ENCODE measurements at regions not wholly inside any gene's neighbourhood (a gene's known extent, or its start where the extent isn't known, plus 50 kb on each side); places are given as distances from the start of the nearest gene placed in this dataset.
"Not testable (repeated sequence)": the region's sequence is repeated elsewhere in the genome, so short reads cannot be mapped to it uniquely, and the experiment has no call there.

GRCh38 chr11:129712486-129713240 is 103.0 kb upstream of the TMEM45B start:
- not testable (repeated sequence) for H3K27me3 ChIP-seq (ENCODE audit: control insufficient read depth, insufficient read depth, low read length); H3K9ac ChIP-seq (ENCODE audit: low read length); H3K4me1 ChIP-seq (ENCODE audit: control insufficient read depth, insufficient read depth, low read length); H3K27ac ChIP-seq (ENCODE audit: low read depth, low read length); H3K36me3 ChIP-seq (ENCODE audit: control insufficient read depth, insufficient read depth, low read length); H3K4me3 ChIP-seq (ENCODE audit: low read depth, low read length)
- peaks cover 12% of the 10 kb centered on the region for H3K9me3 ChIP-seq (ENCODE audit: control insufficient read depth, insufficient read depth, low read depth, low read length)

- Histone ChIP-seq H3K27ac (ENCODE audit: low read depth, low read length) (no peak overlapping the region), H3K9me3 (ENCODE audit: control insufficient read depth, insufficient read depth, low read depth, low read length) (no peaks in the 10 kb centered on the region), H3K9ac (ENCODE audit: low read length) (no peak overlapping the region), H3K36me3 (ENCODE audit: control insufficient read depth, insufficient read depth, low read length) (no peaks in the 10 kb centered on the region), H3K4me1 (ENCODE audit: control insufficient read depth, insufficient read depth, low read length) (no peaks in the 10 kb centered on the region), H3K27me3 (ENCODE audit: control insufficient read depth, insufficient read depth, low read length) (no peaks in the 10 kb centered on the region), H3K4me3 (ENCODE audit: low read depth, low read length) (no peak overlapping the region)
Observed at GRCh38 chr11:129719037-129719436, 96.6 kb upstream of the TMEM45B start.

GRCh38 chr11:129720156-129720555 is 95.5 kb upstream of the TMEM45B start:
- no peak overlapping the region for H3K27ac ChIP-seq (ENCODE audit: low read depth, low read length)
- no peaks in the 10 kb centered on the region for H3K27me3 ChIP-seq (ENCODE audit: control insufficient read depth, insufficient read depth, low read length)
- H3K9ac ChIP-seq (ENCODE audit: low read length): no peak overlapping the region
- H3K4me1 ChIP-seq (ENCODE audit: control insufficient read depth, insufficient read depth, low read length): no peaks in the 10 kb centered on the region
- H3K9me3 ChIP-seq (ENCODE audit: control insufficient read depth, insufficient read depth, low read depth, low read length): no peaks in the 10 kb centered on the region
- no peak overlapping the region for H3K4me3 ChIP-seq (ENCODE audit: low read depth, low read length)
- no peaks in the 10 kb centered on the region for H3K36me3 ChIP-seq (ENCODE audit: control insufficient read depth, insufficient read depth, low read length)

- H3K9ac ChIP-seq (ENCODE audit: low read length): no peak overlapping the region
- H3K4me3 ChIP-seq (ENCODE audit: low read depth, low read length): no peak overlapping the region
- no peaks in the 10 kb centered on the region for H3K9me3 ChIP-seq (ENCODE audit: control insufficient read depth, insufficient read depth, low read depth, low read length)
- no peaks in the 10 kb centered on the region for H3K36me3 ChIP-seq (ENCODE audit: control insufficient read depth, insufficient read depth, low read length)
- no peak overlapping the region for H3K27ac ChIP-seq (ENCODE audit: low read depth, low read length)
- no peaks in the 10 kb centered on the region for H3K27me3 ChIP-seq (ENCODE audit: control insufficient read depth, insufficient read depth, low read length)
- H3K4me1 ChIP-seq (ENCODE audit: control insufficient read depth, insufficient read depth, low read length): no peaks in the 10 kb centered on the region
Observed at GRCh38 chr11:129720994-129721393, 94.7 kb upstream of the TMEM45B start.

- H3K9ac ChIP-seq (ENCODE audit: low read length): no peak overlapping the region
- H3K27me3 ChIP-seq (ENCODE audit: control insufficient read depth, insufficient read depth, low read length): no peaks in the 10 kb centered on the region
- H3K27ac ChIP-seq (ENCODE audit: low read depth, low read length): no peak overlapping the region
Observed at GRCh38 chr11:129721685-129722084, 94.0 kb upstream of the TMEM45B start.

GRCh38 chr11:129722529-129722928 is 93.1 kb upstream of the TMEM45B start:
- H3K4me3 ChIP-seq (ENCODE audit: low read depth, low read length): no peak overlapping the region
- H3K9me3 ChIP-seq (ENCODE audit: control insufficient read depth, insufficient read depth, low read depth, low read length): no peaks in the 10 kb centered on the region
- H3K4me1 ChIP-seq (ENCODE audit: control insufficient read depth, insufficient read depth, low read length): no peaks in the 10 kb centered on the region
- H3K27me3 ChIP-seq (ENCODE audit: control insufficient read depth, insufficient read depth, low read length): no peaks in the 10 kb centered on the region
- H3K36me3 ChIP-seq (ENCODE audit: control insufficient read depth, insufficient read depth, low read length): no peaks in the 10 kb centered on the region
- H3K9ac ChIP-seq (ENCODE audit: low read length): no peak overlapping the region
- H3K27ac ChIP-seq (ENCODE audit: low read depth, low read length): no peak overlapping the region

More at GRCh38 chr11:129721685-129722084, 94.0 kb upstream of the TMEM45B start:
- Histone ChIP-seq H3K9me3 (ENCODE audit: control insufficient read depth, insufficient read depth, low read depth, low read length) (no peaks in the 10 kb centered on the region), H3K4me1 (ENCODE audit: control insufficient read depth, insufficient read depth, low read length) (no peaks in the 10 kb centered on the region), H3K36me3 (ENCODE audit: control insufficient read depth, insufficient read depth, low read length) (no peaks in the 10 kb centered on the region), H3K4me3 (ENCODE audit: low read depth, low read length) (no peak overlapping the region)

GRCh38 chr11:129723146-129723760 is 92.4 kb upstream of the TMEM45B start:
- H3K36me3 ChIP-seq (ENCODE audit: control insufficient read depth, insufficient read depth, low read length): no peaks in the 10 kb centered on the region
- no peaks in the 10 kb centered on the region for H3K9me3 ChIP-seq (ENCODE audit: control insufficient read depth, insufficient read depth, low read depth, low read length)
- H3K4me1 ChIP-seq (ENCODE audit: control insufficient read depth, insufficient read depth, low read length): no peaks in the 10 kb centered on the region
- no peaks in the 10 kb centered on the region for H3K27me3 ChIP-seq (ENCODE audit: control insufficient read depth, insufficient read depth, low read length)
- no peak overlapping the region for H3K27ac ChIP-seq (ENCODE audit: low read depth, low read length)
- no peak overlapping the region for H3K9ac ChIP-seq (ENCODE audit: low read length)
- no peak overlapping the region for H3K4me3 ChIP-seq (ENCODE audit: low read depth, low read length)

GRCh38 chr11:129723761-129724162 is 91.9 kb upstream of the TMEM45B start:
- Histone ChIP-seq H3K4me3 (ENCODE audit: low read depth, low read length) (no peak overlapping the region), H3K4me1 (ENCODE audit: control insufficient read depth, insufficient read depth, low read length) (no peaks in the 10 kb centered on the region), H3K9me3 (ENCODE audit: control insufficient read depth, insufficient read depth, low read depth, low read length) (no peaks in the 10 kb centered on the region), H3K36me3 (ENCODE audit: control insufficient read depth, insufficient read depth, low read length) (no peaks in the 10 kb centered on the region), H3K27me3 (ENCODE audit: control insufficient read depth, insufficient read depth, low read length) (no peaks in the 10 kb centered on the region), H3K27ac (ENCODE audit: low read depth, low read length) (no peak overlapping the region), H3K9ac (ENCODE audit: low read length) (no peak overlapping the region)

GRCh38 chr11:129724866-129725265 is 90.8 kb upstream of the TMEM45B start:
- H3K9me3 ChIP-seq (ENCODE audit: control insufficient read depth, insufficient read depth, low read depth, low read length): no peaks in the 10 kb centered on the region
- H3K4me1 ChIP-seq (ENCODE audit: control insufficient read depth, insufficient read depth, low read length): no peaks in the 10 kb centered on the region
- H3K36me3 ChIP-seq (ENCODE audit: control insufficient read depth, insufficient read depth, low read length): no peaks in the 10 kb centered on the region
- no peak overlapping the region for H3K27ac ChIP-seq (ENCODE audit: low read depth, low read length)
- no peak overlapping the region for H3K4me3 ChIP-seq (ENCODE audit: low read depth, low read length)
- H3K27me3 ChIP-seq (ENCODE audit: control insufficient read depth, insufficient read depth, low read length): no peaks in the 10 kb centered on the region
- H3K9ac ChIP-seq (ENCODE audit: low read length): no peak overlapping the region

GRCh38 chr11:129726179-129726578 is 89.5 kb upstream of the TMEM45B start:
- H3K4me3 ChIP-seq (ENCODE audit: low read depth, low read length): no peak overlapping the region
- H3K36me3 ChIP-seq (ENCODE audit: control insufficient read depth, insufficient read depth, low read length): no peaks in the 10 kb centered on the region
- no peak overlapping the region for H3K27ac ChIP-seq (ENCODE audit: low read depth, low read length)
- H3K27me3 ChIP-seq (ENCODE audit: control insufficient read depth, insufficient read depth, low read length): no peaks in the 10 kb centered on the region
- H3K9me3 ChIP-seq (ENCODE audit: control insufficient read depth, insufficient read depth, low read depth, low read length): no peaks in the 10 kb centered on the region
- no peak overlapping the region for H3K9ac ChIP-seq (ENCODE audit: low read length)
- no peaks in the 10 kb centered on the region for H3K4me1 ChIP-seq (ENCODE audit: control insufficient read depth, insufficient read depth, low read length)

- H3K9me3 ChIP-seq (ENCODE audit: control insufficient read depth, insufficient read depth, low read depth, low read length): no peaks in the 10 kb centered on the region
- H3K36me3 ChIP-seq (ENCODE audit: control insufficient read depth, insufficient read depth, low read length): no peaks in the 10 kb centered on the region
- no peak overlapping the region for H3K4me3 ChIP-seq (ENCODE audit: low read depth, low read length)
- no peaks in the 10 kb centered on the region for H3K4me1 ChIP-seq (ENCODE audit: control insufficient read depth, insufficient read depth, low read length)
- no peaks in the 10 kb centered on the region for H3K27me3 ChIP-seq (ENCODE audit: control insufficient read depth, insufficient read depth, low read length)
- H3K27ac ChIP-seq (ENCODE audit: low read depth, low read length): no peak overlapping the region
- no peak overlapping the region for H3K9ac ChIP-seq (ENCODE audit: low read length)
Observed at GRCh38 chr11:129728581-129728980, 87.1 kb upstream of the TMEM45B start.
